Stomach smooth muscle (tissue), 2 donors: ENCODE measurements at regions not wholly inside any gene's neighbourhood (a gene's known extent, or its start where the extent isn't known, plus 50 kb on each side); places are given as distances from the start of the nearest gene placed in this dataset.
"Not testable (repeated sequence)": the region's sequence is repeated elsewhere in the genome, so short reads cannot be mapped to it uniquely, and the experiment has no call there.

Source experiments
- H3K27ac ChIP-seq: one replicate; pipeline ENCODE4 v1.7.0; 2013; ENCODE audit warnings: mild to moderate bottlenecking, low read length, inconsistent platforms
- H3K27me3 ChIP-seq, 2 donors: one replicate each; pipeline ENCODE4 v1.7.0; 2013; ENCODE audit warnings: low read length in 2 of 2; ENCODE audit not compliant: insufficient read depth in 2 of 2, control insufficient read depth in 1 of 2
- H3K36me3 ChIP-seq, 2 donors: one replicate each; pipeline ENCODE4 v1.7.0; 2013; ENCODE audit warnings: low read length in 2 of 2; ENCODE audit not compliant: control insufficient read depth in 2 of 2, insufficient read depth in 2 of 2
- H3K4me1 ChIP-seq: one replicate; pipeline ENCODE4 v1.7.0; 2013; ENCODE audit warnings: low read length; ENCODE audit not compliant: control insufficient read depth, insufficient read depth
- H3K4me3 ChIP-seq, 2 donors: one replicate each; pipeline ENCODE4 v1.7.0; 2013; ENCODE audit warnings: low read length in 2 of 2
- H3K9ac ChIP-seq, 2 donors: one replicate each; pipeline ENCODE4 v1.7.0; 2013; ENCODE audit warnings: low read length in 2 of 2, mild to moderate bottlenecking in 1 of 2
- H3K9me3 ChIP-seq, 2 donors: one replicate each; pipeline ENCODE4 v1.7.0; 2013; ENCODE audit warnings: low read length in 2 of 2; ENCODE audit not compliant: control insufficient read depth in 2 of 2
- donor health status: healthy.
- donor health status: Pancreatic carcinoma.

DNA sequence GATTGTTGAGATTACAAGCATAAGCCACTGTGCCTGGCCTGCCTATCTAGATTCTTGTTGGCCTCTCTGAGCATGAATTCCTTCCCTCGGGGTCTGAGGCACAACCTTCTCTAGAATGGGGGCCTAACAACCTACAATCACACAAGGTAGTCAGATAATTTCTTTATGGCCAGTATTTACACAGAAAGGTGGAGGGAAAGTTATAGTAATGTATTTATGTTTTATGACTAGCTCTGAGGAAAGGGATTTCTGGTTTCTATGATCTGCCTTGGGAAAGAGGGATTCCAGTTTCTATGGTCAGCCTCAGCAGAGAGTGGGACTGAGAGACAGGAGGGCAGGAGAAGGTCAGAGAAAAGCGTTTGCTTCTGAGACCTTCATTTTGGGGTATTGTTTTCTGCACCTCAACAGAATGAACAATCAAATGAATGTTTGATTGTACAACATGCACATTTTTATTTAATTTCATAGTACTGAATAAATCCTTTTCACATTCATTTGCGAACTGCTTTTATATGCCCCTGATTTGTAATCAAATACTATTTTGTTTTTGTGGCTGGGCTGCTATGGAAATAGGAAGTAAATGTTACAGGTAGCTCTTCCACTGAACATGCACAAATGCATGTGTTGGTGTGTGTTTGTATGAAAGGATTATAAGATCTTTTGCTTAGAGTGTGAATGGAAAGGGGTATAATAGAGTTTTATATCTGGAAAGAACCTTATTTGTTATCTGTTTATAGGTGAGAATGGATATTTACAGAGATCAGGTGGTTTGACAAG, 499.7 kb upstream of the RGS6 start:
- Histone ChIP-seq H3K27ac (no peak overlapping the region), H3K4me1 (no peaks in the 10 kb centered on the region), H3K9me3 (no peaks in the 10 kb centered on the region)

DNA sequence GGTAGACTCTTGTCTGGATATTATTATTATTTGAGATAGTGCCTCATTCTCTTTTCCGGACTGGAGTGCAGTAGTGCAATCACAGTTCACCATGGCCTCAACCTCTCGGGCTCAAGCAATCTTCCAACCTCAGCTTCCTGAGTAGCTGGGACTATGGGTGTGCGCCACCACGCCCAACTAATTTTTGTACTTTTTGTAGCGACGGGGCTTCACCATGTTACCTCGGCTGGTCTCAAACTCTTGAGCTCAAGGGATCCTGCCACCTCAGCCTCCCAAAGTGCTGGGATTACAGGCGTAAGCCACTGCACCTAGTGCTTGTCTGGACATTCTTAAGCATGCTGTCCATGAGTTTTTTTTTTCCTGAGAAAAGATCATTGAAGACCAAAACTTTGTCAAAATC, 498.9 kb upstream of the RGS6 start:
- Histone ChIP-seq H3K27ac (no peak overlapping the region), H3K27me3 (no peaks in the 10 kb centered on the region), H3K4me1 (peaks cover 2% of the 10 kb centered on the region), H3K36me3 (no peaks in the 10 kb centered on the region), H3K9ac (no peak overlapping the region), H3K4me3 (no peak overlapping the region), H3K9me3 (no peaks in the 10 kb centered on the region)

More for the DNA sequence above, 499.7 kb upstream of the RGS6 start:
- H3K27me3 ChIP-seq, result no peaks in the 10 kb centered on the region
- no peak overlapping the region for H3K9ac ChIP-seq
- H3K4me3 ChIP-seq, result no peak overlapping the region
- no peaks in the 10 kb centered on the region for H3K36me3 ChIP-seq

DNA sequence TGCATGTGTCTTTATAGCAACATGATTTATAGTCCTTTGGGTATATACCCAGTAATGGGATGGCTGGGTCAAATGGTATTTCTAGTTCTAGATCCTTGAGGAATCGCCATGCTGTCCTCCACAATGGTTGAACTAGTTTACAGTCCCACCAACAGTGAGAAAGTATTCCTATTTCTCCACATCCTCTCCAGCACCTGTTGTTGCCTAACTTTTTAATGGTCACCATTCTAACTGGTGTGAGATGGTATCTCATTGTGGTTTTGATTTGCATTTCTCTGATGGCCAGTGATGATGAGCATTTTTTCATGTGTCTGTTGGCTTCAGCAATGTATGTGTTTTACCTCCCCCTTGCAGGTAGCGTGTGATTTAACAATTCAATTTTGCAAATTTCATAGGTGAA, 496.6 kb upstream of the RGS6 start:
- H3K9me3 ChIP-seq, H3K4me3 ChIP-seq, H3K27ac ChIP-seq, H3K9ac ChIP-seq, H3K27me3 ChIP-seq, H3K36me3 ChIP-seq: not testable (repeated sequence)
- H3K4me1 ChIP-seq, result peaks cover 20% of the 10 kb centered on the region

DNA sequence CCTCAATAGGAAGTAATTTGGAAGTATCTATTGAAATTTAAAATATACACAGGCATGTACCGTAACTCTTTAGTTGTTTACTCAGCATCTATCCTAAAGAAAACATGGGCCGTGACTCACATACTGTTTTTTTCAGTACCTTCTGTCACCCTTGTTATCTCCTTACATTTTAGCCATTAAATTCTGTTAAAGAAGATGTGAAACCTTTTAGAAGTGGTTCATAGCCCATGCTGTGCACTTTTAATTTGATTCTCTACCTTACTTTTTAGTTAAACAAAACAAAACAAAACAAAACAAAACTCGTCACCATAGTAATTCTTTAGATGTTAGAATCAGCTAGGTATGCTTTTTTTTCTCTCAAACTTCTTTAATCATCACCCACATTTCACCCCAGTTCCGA, 494.4 kb upstream of the RGS6 start:
- Histone ChIP-seq H3K27me3 (no peaks in the 10 kb centered on the region), H3K27ac (no peak overlapping the region), H3K4me3 (no peak overlapping the region), H3K9ac (no peak overlapping the region), H3K9me3 (no peaks in the 10 kb centered on the region), H3K4me1 (peaks cover 20% of the 10 kb centered on the region), H3K36me3 (no peaks in the 10 kb centered on the region)

DNA sequence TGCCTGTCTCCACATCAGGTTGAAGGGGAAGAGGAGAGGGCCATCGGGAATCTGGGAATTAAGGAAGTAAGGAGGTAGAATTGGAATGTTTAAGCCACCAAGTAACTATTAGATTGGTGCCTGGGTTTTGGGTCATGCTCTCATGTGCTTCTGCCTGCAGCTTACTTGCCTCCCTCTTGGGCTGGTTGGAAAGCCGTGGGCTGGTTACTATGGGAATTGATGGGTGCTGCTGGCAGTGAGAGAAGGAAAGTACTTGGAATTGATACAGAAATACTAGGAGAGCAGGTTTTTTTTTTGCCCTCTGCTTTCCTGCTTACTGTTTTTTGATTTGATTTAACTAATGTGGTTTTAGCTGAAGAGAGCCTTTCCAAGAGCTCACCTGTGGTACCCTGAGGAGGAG, 493.5 kb upstream of the RGS6 start:
- no peak overlapping the region for H3K9ac ChIP-seq
- H3K36me3 ChIP-seq, result no peaks in the 10 kb centered on the region
- no peaks in the 10 kb centered on the region for H3K9me3 ChIP-seq
- peak overlapping the region in 1 of 2 donors; percentile 33 for H3K4me3 ChIP-seq
- no peak overlapping the region for H3K27ac ChIP-seq
- H3K4me1 ChIP-seq, result peaks cover 20% of the 10 kb centered on the region
- no peaks in the 10 kb centered on the region for H3K27me3 ChIP-seq

DNA sequence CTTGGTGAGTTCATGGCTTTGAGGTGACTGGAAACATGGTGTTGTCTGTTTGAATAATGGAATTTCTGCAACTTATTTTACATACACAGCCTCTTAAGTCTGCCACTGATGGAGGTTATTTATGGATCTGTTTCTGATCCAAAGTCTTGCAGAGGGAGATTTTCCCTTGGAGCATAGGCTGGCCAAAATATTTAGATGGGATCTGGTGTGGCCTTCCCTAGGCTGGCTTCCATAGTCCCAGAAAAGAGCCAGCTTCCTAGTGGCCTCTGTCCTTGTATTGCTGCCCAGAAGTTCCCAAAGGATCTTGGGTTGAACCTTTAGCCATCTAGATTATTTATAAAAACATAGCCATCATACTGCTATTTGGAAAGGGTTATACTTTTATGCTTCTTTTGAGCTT, 491.1 kb upstream of the RGS6 start:
- Histone ChIP-seq H3K4me3 (no peak overlapping the region), H3K27me3 (no peaks in the 10 kb centered on the region), H3K27ac (no peak overlapping the region), H3K4me1 (peaks cover 20% of the 10 kb centered on the region), H3K9ac (no peak overlapping the region), H3K9me3 (no peaks in the 10 kb centered on the region), H3K36me3 (no peaks in the 10 kb centered on the region)

DNA sequence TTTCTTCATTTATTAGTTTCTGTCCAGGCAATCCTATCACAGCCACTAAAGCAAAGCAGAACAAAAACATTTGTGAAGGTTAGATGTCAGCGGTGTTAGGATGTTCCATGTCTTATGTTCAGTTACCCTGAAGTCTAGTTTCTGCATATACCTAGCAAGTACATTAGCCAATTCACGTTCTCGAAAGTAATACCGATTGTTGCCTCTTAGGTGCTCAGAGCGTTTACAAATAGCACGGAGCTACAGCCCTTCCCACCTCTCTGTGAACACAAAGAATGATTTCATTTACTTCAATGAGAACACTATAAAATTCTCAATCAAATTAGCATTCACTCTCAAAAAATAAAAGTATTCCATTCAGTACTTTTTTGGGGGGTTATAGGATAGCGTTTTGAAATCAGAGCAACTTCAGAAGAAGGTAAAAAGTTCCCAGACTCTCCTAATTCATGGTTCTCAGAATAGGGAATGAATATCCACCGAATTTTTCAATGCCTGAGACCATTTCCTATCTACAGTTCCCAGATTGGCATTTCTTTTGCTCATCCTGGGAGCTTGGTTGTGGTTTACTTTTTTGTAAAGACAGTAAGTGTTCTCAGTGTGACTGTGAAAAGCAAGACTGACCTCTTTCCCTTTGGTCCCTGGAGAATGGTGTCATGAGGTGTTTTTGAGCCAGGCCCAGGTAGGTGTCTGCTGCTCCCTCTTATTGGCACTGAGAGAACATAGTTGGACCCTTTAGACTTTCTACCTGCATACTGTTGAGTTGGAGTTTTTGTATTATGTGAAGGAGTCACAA, 488.0 kb upstream of the RGS6 start:
- Histone ChIP-seq H3K4me1 (peaks cover 8% of the 10 kb centered on the region), H3K27ac (no peak overlapping the region), H3K9ac (no peak overlapping the region), H3K4me3 (no peak overlapping the region), H3K27me3 (no peaks in the 10 kb centered on the region), H3K36me3 (no peaks in the 10 kb centered on the region), H3K9me3 (no peaks in the 10 kb centered on the region)

DNA sequence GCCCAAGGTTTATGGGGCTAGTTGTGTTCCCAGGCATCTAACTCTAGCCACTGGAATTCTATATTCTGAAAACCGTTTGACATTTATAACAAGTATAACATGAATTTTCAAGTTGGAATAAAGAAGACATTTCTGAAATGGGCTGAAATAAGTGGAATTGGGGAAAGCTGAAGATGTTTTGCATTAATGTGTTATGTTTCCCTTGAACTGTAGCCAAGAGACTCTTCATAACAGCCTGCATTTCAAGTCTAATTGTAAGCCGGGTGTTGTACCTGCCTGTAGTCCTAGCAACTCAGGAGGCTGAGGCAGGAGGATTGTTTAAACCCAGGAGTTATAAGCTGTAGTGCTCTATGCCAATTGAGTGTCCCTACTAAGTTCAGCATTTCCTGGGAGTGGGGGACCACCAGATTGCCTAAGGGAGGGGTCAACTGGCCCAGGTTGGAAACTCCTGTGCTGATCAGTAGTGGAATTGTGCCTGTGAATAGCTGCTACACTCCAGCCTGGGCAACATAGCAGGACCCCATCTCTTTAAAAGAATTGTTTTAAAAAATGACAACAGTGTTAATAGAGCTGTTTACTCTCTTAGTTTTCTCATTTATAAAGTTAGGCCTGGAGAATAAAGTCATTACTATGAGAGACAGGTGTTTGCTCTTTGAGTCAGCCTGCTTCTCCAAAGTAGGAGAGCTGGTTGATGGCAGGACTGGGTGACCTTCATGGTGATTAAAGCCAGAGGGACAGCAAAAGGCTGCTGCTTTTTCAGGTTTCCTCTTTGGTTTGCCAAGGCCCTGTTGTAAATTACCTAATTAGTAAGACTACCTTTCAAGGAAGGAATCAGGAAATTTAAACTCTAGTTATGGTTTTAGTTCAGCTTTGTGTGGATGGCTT, 483.6 kb upstream of the RGS6 start:
- Histone ChIP-seq H3K36me3 (no peaks in the 10 kb centered on the region), H3K4me3 (no peak overlapping the region), H3K9ac (no peak overlapping the region), H3K4me1 (no peaks in the 10 kb centered on the region), H3K27ac (no peak overlapping the region), H3K9me3 (no peaks in the 10 kb centered on the region), H3K27me3 (no peaks in the 10 kb centered on the region)

DNA sequence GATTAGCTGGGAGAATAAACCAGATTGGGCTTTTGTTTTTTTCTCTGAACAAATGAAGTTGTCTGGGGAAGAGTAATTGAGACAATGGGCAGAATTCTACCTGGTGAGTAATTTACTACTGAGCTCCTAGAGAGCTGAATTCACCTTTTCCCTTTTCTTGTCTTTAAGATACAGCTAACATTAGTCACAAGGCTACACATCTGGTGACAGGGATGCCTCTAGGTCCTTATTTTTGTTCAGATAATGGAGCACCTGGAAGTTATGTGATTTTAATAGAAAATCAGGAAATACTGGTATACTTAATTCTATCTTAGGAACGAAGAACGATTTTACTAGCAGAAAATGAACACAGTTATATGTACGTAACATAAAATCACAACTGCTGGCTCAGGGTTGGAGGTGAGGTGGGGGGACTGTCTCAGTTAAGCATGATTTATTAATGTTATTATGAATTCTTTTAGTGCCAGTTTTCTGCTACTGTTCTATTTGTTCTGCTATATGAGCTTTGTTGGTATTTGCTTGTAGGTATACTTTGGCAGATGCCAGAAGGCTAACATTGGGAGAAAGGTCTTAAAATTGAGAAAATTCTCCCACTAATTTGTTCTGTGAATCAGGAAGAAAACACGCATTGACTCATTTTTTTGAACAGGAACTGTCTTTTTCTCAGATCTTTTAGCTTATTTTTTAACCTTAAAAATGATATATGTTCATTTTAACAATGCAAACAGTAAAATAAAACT, 482.7 kb upstream of the RGS6 start:
- no peak overlapping the region for H3K27ac ChIP-seq
- H3K9me3 ChIP-seq, result no peaks in the 10 kb centered on the region
- no peak overlapping the region for H3K9ac ChIP-seq
- H3K36me3 ChIP-seq, result no peaks in the 10 kb centered on the region
- H3K27me3 ChIP-seq, result no peaks in the 10 kb centered on the region
- no peaks in the 10 kb centered on the region for H3K4me1 ChIP-seq
- no peak overlapping the region for H3K4me3 ChIP-seq

DNA sequence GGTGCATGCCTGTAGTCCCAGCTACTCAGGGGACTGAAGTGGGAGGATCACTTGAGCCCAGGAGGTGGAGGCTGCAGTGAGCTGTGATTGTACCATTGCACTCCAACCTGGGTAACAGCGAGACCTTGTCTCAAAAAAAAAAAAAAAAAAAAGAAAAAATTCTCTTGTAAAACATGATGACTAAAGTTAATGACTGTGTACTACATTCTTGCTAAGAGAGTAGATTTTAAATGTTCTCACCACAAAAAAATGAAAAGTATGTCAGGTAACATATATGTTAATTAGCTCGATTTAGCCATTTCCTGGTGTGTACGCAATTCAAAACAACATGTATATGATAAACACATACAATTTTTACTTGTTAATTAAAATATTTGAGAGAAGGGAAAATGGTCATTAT, 480.7 kb upstream of the RGS6 start:
- no peaks in the 10 kb centered on the region for H3K4me1 ChIP-seq

More for the DNA sequence above, 480.7 kb upstream of the RGS6 start:
- H3K9me3 ChIP-seq, result no peaks in the 10 kb centered on the region
- no peak overlapping the region for H3K27ac ChIP-seq
- no peak overlapping the region for H3K4me3 ChIP-seq
- no peak overlapping the region for H3K9ac ChIP-seq
- no peaks in the 10 kb centered on the region for H3K27me3 ChIP-seq
- no peaks in the 10 kb centered on the region for H3K36me3 ChIP-seq
